Central memory CD8-positive, alpha-beta T cell (primary cell): ENCODE measurements at regions not wholly inside any gene's neighbourhood (a gene's known extent, or its start where the extent isn't known, plus 50 kb on each side); places are given as distances from the start of the nearest gene placed in this dataset.

Experiments used
- ATAC-seq: fragments of 150-1000 bp; cut with Tn5 transposase; replicated peaks from 2 replicates; pipeline ENCODE4 v1.10.0; 2022; ENCODE audit warnings: mild to moderate bottlenecking, moderate FRiP score, moderate number of reproducible peaks; ENCODE audit not compliant: poor library complexity, severe bottlenecking; ENCODE audit errors: extremely low read depth
- DNase-seq, 2 donors: peaks; one replicate each; pipeline ENCODE4 v3.0.0; 2021; ENCODE audit warnings: low spot score in 2 of 2
- H3K27ac Mint-ChIP-seq: one replicate; pipeline ENCODE4 v1.8.0; 2022; ENCODE audit warnings: low read depth, mild to moderate bottlenecking, moderate library complexity, mixed read lengths
- H3K27me3 Mint-ChIP-seq: one replicate; pipeline ENCODE4 v1.8.0; 2022; ENCODE audit warnings: mixed read lengths
- H3K36me3 Mint-ChIP-seq: one replicate; pipeline ENCODE4 v1.8.0; 2022; ENCODE audit warnings: mild to moderate bottlenecking, moderate library complexity, mixed read lengths; ENCODE audit not compliant: insufficient read depth
- H3K4me1 Mint-ChIP-seq: one replicate; pipeline ENCODE4 v1.8.0; 2022; ENCODE audit warnings: mixed read lengths
- H3K4me3 Mint-ChIP-seq: one replicate; pipeline ENCODE4 v1.8.0; 2022; ENCODE audit warnings: mild to moderate bottlenecking, moderate library complexity, mixed read lengths
- H3K9me3 Mint-ChIP-seq: one replicate; pipeline ENCODE4 v1.8.0; 2022; ENCODE audit warnings: mixed read lengths

GRCh38 chr13:42392180-42392579 is 120.2 kb downstream of the AKAP11 start:
- peaks cover 4% of the 10 kb centered on the region for H3K36me3 Mint-ChIP-seq
- no peaks in the 10 kb centered on the region for H3K9me3 Mint-ChIP-seq
- DNase-seq (no peak), ATAC-seq (no peak)
- no peaks in the 10 kb centered on the region for H3K27me3 Mint-ChIP-seq
- peak overlapping the region; percentile 84 for H3K27ac Mint-ChIP-seq
- H3K4me3 Mint-ChIP-seq = peak overlapping the region; percentile 65
- H3K4me1 Mint-ChIP-seq = peaks cover 70% of the 10 kb centered on the region

GRCh38 chr13:42392716-42393572 is 121.0 kb downstream of the AKAP11 start:
- Mint-ChIP-seq H3K36me3 (peaks cover 2% of the 10 kb centered on the region), H3K27me3 (no peaks in the 10 kb centered on the region), H3K4me3 (peak overlapping the region; percentile 65), H3K9me3 (no peaks in the 10 kb centered on the region), H3K4me1 (peaks cover 67% of the 10 kb centered on the region), H3K27ac (peak overlapping the region; percentile 84)
- DNase-seq = peak in 1 of 2 donors; percentile 31
- peak; percentile 69 for ATAC-seq

- H3K36me3 Mint-ChIP-seq = peaks cover 2% of the 10 kb centered on the region
- H3K4me3 Mint-ChIP-seq = peak overlapping the region; percentile 65
- no peaks in the 10 kb centered on the region for H3K27me3 Mint-ChIP-seq
- DNase-seq (no peak), ATAC-seq (no peak)
- H3K4me1 Mint-ChIP-seq = peaks cover 60% of the 10 kb centered on the region
- H3K27ac Mint-ChIP-seq = peak overlapping the region; percentile 84
- no peaks in the 10 kb centered on the region for H3K9me3 Mint-ChIP-seq
These were observed 121.8 kb downstream of the AKAP11 start for GRCh38 chr13:42393573-42394360.

GRCh38 chr13:42394361-42394708 is 122.4 kb downstream of the AKAP11 start:
- peaks cover 2% of the 10 kb centered on the region for H3K36me3 Mint-ChIP-seq
- no peaks in the 10 kb centered on the region for H3K9me3 Mint-ChIP-seq
- no peaks in the 10 kb centered on the region for H3K27me3 Mint-ChIP-seq
- no peak for ATAC-seq
- peak overlapping the region; percentile 65 for H3K4me3 Mint-ChIP-seq
- DNase-seq = no peak
- peaks cover 59% of the 10 kb centered on the region for H3K4me1 Mint-ChIP-seq
- peak overlapping the region; percentile 84 for H3K27ac Mint-ChIP-seq

- Mint-ChIP-seq H3K27ac (peak overlapping the region; percentile 84), H3K27me3 (no peaks in the 10 kb centered on the region), H3K9me3 (no peaks in the 10 kb centered on the region), H3K36me3 (peaks cover 2% of the 10 kb centered on the region), H3K4me1 (peaks cover 59% of the 10 kb centered on the region), H3K4me3 (peak overlapping the region; percentile 65)
- ATAC-seq (no peak), DNase-seq (no peak)
These were observed 122.7 kb downstream of the AKAP11 start for GRCh38 chr13:42394711-42395085.

- ATAC-seq (no peak), DNase-seq (no peak)
- Mint-ChIP-seq H3K27me3 (no peaks in the 10 kb centered on the region), H3K4me3 (peak overlapping the region; percentile 65), H3K4me1 (peaks cover 61% of the 10 kb centered on the region), H3K27ac (peak overlapping the region; percentile 84), H3K36me3 (peaks cover 2% of the 10 kb centered on the region), H3K9me3 (no peaks in the 10 kb centered on the region)
These were observed 123.3 kb downstream of the AKAP11 start for GRCh38 chr13:42395086-42395821.

- peak in 1 of 2 donors; percentile 33 for DNase-seq
- ATAC-seq = peak; percentile 44
- Mint-ChIP-seq H3K4me3 (peak overlapping the region; percentile 47), H3K36me3 (peaks cover 2% of the 10 kb centered on the region), H3K9me3 (no peaks in the 10 kb centered on the region), H3K4me1 (peaks cover 63% of the 10 kb centered on the region), H3K27ac (no peak overlapping the region), H3K27me3 (no peaks in the 10 kb centered on the region)
These were observed 124.5 kb downstream of the AKAP11 start for GRCh38 chr13:42396501-42396900.

GRCh38 chr13:42396901-42397655 is 125.1 kb downstream of the AKAP11 start:
- ATAC-seq = no peak
- Mint-ChIP-seq H3K4me3 (peak overlapping the region; percentile 47), H3K36me3 (peaks cover 2% of the 10 kb centered on the region), H3K9me3 (no peaks in the 10 kb centered on the region), H3K4me1 (peaks cover 57% of the 10 kb centered on the region), H3K27me3 (no peaks in the 10 kb centered on the region), H3K27ac (no peak overlapping the region)
- DNase-seq = no peak

GRCh38 chr13:42398533-42398932 is 126.6 kb downstream of the AKAP11 start:
- H3K9me3 Mint-ChIP-seq = no peaks in the 10 kb centered on the region
- H3K27me3 Mint-ChIP-seq = no peaks in the 10 kb centered on the region
- DNase-seq = no peak
- H3K27ac Mint-ChIP-seq = no peak overlapping the region
- peaks cover 2% of the 10 kb centered on the region for H3K36me3 Mint-ChIP-seq
- no peak overlapping the region for H3K4me3 Mint-ChIP-seq
- H3K4me1 Mint-ChIP-seq = peaks cover 42% of the 10 kb centered on the region
- ATAC-seq = no peak

GRCh38 chr13:42400188-42400833 is 128.4 kb downstream of the AKAP11 start:
- ATAC-seq (no peak), DNase-seq (no peak)
- H3K27me3 Mint-ChIP-seq = no peaks in the 10 kb centered on the region
- no peak overlapping the region for H3K4me3 Mint-ChIP-seq
- no peak overlapping the region for H3K27ac Mint-ChIP-seq
- H3K4me1 Mint-ChIP-seq = peaks cover 27% of the 10 kb centered on the region
- H3K9me3 Mint-ChIP-seq = no peaks in the 10 kb centered on the region
- no peaks in the 10 kb centered on the region for H3K36me3 Mint-ChIP-seq

- no peaks in the 10 kb centered on the region for H3K27me3 Mint-ChIP-seq
- H3K36me3 Mint-ChIP-seq = no peaks in the 10 kb centered on the region
- no peak overlapping the region for H3K4me3 Mint-ChIP-seq
- DNase-seq (no peak), ATAC-seq (no peak)
- H3K9me3 Mint-ChIP-seq = no peaks in the 10 kb centered on the region
- peaks cover 34% of the 10 kb centered on the region for H3K4me1 Mint-ChIP-seq
- no peak overlapping the region for H3K27ac Mint-ChIP-seq
These were observed 129.4 kb downstream of the AKAP11 start for GRCh38 chr13:42401376-42401775.
